ENCODE measurements at regions not wholly inside any gene's neighbourhood (a gene's known extent, or its start where the extent isn't known, plus 50 kb on each side); places are given as distances from the start of the nearest gene placed in this dataset.

DNA sequence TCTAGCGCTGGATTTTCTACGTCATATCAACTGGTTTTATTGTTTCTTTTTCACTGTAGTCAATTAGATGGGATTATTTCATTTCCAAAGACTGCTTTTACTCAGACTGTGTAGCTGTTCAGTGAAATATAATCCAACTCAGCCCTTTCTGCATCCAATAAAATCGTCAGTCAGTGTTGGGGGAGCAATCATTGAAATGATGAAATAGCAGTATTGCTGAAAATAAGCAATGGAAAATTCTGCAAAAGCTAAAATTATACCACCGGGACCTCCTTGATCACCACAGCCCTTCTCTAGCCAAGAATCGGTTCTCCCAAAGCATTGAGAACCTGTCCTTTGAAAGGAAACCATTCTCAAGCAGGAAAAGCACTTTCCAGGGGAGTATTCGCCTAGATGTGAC is 243.1 kb upstream of the TENM3 start:
- TF ChIP-seq ATF3 (IDR thresholded peaks at IDR 0.05; ENCODE audit: borderline replicate concordance, extremely low read depth, low read depth, low read length) (no peak), ETV6 (conservative IDR thresholded peaks at IDR 0.05 in 1 of 2, IDR thresholded peaks at IDR 0.05 in 1 of 2; ENCODE audit: borderline replicate concordance in 1 of 2, low read depth in 1 of 2) (no peak), CHD4 (IDR thresholded peaks at IDR 0.05) (no peak), ESRRA (IDR thresholded peaks at IDR 0.05; ENCODE audit: low read length) (no peak), JUNB (IDR thresholded peaks at IDR 0.05) (no peak)
- WGBS (ENCODE audit: insufficient coverage, insufficient replicate concordance, low lambda C conversion rate, missing lambda C conversion rate): 22% methylated on average over 6 of the region's 6 CpGs
- H3K9ac ChIP-seq (ENCODE audit: control insufficient read depth, insufficient read depth, low read length): no peak overlapping the region
- DNase-seq (ENCODE audit: low read depth, low spot score) (no peak), ATAC-seq (no peak), FAIRE-seq (no peak)
- H2AFZ ChIP-seq (ENCODE audit: control insufficient read depth, low read depth, low read length): no peak overlapping the region
- H3K4me3 ChIP-seq: no peak overlapping the region
- no peaks in the 10 kb centered on the region for H4K20me1 ChIP-seq (ENCODE audit: control insufficient read depth, insufficient read depth)
- ChIA-PET SMC1A (ENCODE audit: uncharacterized antibody, unreplicated experiment) (no interaction called here), POLR2A (no interaction called here), CTCF (no interaction called here), RAD21 (ENCODE audit: unreplicated experiment) (no interaction called here)
- H3K79me2 ChIP-seq (ENCODE audit: control insufficient read depth, insufficient read depth, low read length): no peaks in the 10 kb centered on the region
- H3K4me2 ChIP-seq (ENCODE audit: control insufficient read depth, insufficient read depth): no peak overlapping the region
- H3K36me3 ChIP-seq (ENCODE audit: control insufficient read depth in 2 of 2, insufficient read depth in 2 of 2, low read length in 1 of 2): no peaks in the 10 kb centered on the region
- H3K9me3 ChIP-seq (replicated peaks; ENCODE audit: control insufficient read depth, insufficient read depth, low read length): no peaks in the 10 kb centered on the region
- no peak overlapping the region for H3K27ac ChIP-seq (ENCODE audit: control insufficient read depth, insufficient read depth)
- no TSS peak for BruUV-seq (replicated peaks)
- in situ Hi-C loops (cut with MboI) (no loop called here), intact Hi-C loops (cut with micrococcal nuclease; ENCODE audit: unreplicated experiment) (no loop called here)
- no peaks in the 10 kb centered on the region for H3K27me3 ChIP-seq (replicated peaks in 1 of 2; ENCODE audit: control insufficient read depth in 2 of 2, insufficient read depth in 2 of 2, low read length in 1 of 2)
- H3K4me1 ChIP-seq (ENCODE audit: control insufficient read depth, insufficient read depth, low read length): no peaks in the 10 kb centered on the region

GRCh38 chr4:182010876-182011275 is 232.3 kb upstream of the TENM3 start:
- Histone ChIP-seq H3K9me3 (replicated peaks; ENCODE audit: control insufficient read depth, insufficient read depth, low read length) (no peaks in the 10 kb centered on the region; the same call in 2 of the 3 replicates), H3K9ac (ENCODE audit: control insufficient read depth, insufficient read depth, low read length) (no peak overlapping the region), H3K4me3 (no peak overlapping the region), H2AFZ (ENCODE audit: control insufficient read depth, low read depth, low read length) (no peak overlapping the region), H3K4me2 (ENCODE audit: control insufficient read depth, insufficient read depth) (no peak overlapping the region), H3K4me1 (ENCODE audit: control insufficient read depth, insufficient read depth, low read length) (no peaks in the 10 kb centered on the region), H3K36me3 (ENCODE audit: control insufficient read depth in 2 of 2, insufficient read depth in 2 of 2, low read length in 1 of 2) (no peaks in the 10 kb centered on the region), H4K20me1 (ENCODE audit: control insufficient read depth, insufficient read depth) (no peaks in the 10 kb centered on the region), H3K27ac (ENCODE audit: control insufficient read depth, insufficient read depth) (no peak overlapping the region), H3K27me3 (replicated peaks in 1 of 2; ENCODE audit: control insufficient read depth in 2 of 2, insufficient read depth in 2 of 2, low read length in 1 of 2) (no peaks in the 10 kb centered on the region), H3K79me2 (ENCODE audit: control insufficient read depth, insufficient read depth, low read length) (no peaks in the 10 kb centered on the region)
- DNase-seq (ENCODE audit: low read depth, low spot score) (no peak), FAIRE-seq (no peak), ATAC-seq (no peak)
- 95% methylated on average over 1 of the region's 1 CpG for WGBS (ENCODE audit: insufficient coverage, insufficient replicate concordance, low lambda C conversion rate, missing lambda C conversion rate)
- ChIA-PET CTCF (no interaction called here), RAD21 (ENCODE audit: unreplicated experiment) (no interaction called here), SMC1A (ENCODE audit: uncharacterized antibody, unreplicated experiment) (interaction anchor here (1.2 kb wide), 1 partner anchor 13 kb away, joined by 4 read pairs; no protein-coding TSS in a partner anchor), POLR2A (no interaction called here)
- BruUV-seq (replicated peaks): no TSS peak
- in situ Hi-C loops (cut with MboI): no loop called here
- TF ChIP-seq NR2C2 (IDR thresholded peaks at IDR 0.05; ENCODE audit: borderline replicate concordance, control insufficient read depth, insufficient read length, low read depth): no peak
- TF ChIP-seq EED (IDR thresholded peaks at IDR 0.05; ENCODE audit: low read depth): no peak
- TF ChIP-seq TCF3 (IDR thresholded peaks at IDR 0.05; ENCODE audit: borderline replicate concordance, insufficient read depth, low read depth, low read length): no peak
- TF ChIP-seq, protein P1, sequence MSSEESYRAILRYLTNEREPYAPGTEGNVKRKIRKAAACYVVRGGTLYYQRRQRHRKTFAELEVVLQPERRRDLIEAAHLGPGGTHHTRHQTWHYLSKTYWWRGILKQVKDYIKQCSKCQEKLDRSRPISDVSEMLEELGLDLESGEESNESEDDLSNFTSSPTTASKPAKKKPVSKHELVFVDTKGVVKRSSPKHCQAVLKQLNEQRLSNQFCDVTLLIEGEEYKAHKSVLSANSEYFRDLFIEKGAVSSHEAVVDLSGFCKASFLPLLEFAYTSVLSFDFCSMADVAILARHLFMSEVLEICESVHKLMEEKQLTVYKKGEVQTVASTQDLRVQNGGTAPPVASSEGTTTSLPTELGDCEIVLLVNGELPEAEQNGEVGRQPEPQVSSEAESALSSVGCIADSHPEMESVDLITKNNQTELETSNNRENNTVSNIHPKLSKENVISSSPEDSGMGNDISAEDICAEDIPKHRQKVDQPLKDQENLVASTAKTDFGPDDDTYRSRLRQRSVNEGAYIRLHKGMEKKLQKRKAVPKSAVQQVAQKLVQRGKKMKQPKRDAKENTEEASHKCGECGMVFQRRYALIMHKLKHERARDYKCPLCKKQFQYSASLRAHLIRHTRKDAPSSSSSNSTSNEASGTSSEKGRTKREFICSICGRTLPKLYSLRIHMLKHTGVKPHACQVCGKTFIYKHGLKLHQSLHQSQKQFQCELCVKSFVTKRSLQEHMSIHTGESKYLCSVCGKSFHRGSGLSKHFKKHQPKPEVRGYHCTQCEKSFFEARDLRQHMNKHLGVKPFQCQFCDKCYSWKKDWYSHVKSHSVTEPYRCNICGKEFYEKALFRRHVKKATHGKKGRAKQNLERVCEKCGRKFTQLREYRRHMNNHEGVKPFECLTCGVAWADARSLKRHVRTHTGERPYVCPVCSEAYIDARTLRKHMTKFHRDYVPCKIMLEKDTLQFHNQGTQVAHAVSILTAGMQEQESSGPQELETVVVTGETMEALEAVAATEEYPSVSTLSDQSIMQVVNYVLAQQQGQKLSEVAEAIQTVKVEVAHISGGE (CRISPR knock-in tag; IDR thresholded peaks at IDR 0.05): no peak
- no peak for TF ChIP-seq BMI1 (IDR thresholded peaks at IDR 0.05; ENCODE audit: borderline replicate concordance)
- no peak for TF ChIP-seq RFX5 (IDR thresholded peaks at IDR 0.05; ENCODE audit: low read depth, low read length)
- TF ChIP-seq SIX5 (IDR thresholded peaks at IDR 0.05; ENCODE audit: low read depth, low read length, severe bottlenecking): no peak
- TF ChIP-seq MAX (IDR thresholded peaks at IDR 0.05; ENCODE audit: low read depth, low read length): no peak
- no peak for TF ChIP-seq PAX8 (IDR thresholded peaks at IDR 0.05)
- TF ChIP-seq TARDBP (IDR thresholded peaks at IDR 0.05; ENCODE audit: borderline replicate concordance): no peak
- intact Hi-C loops (cut with micrococcal nuclease; ENCODE audit: unreplicated experiment): no loop called here

All from GM12878 (cell line).